ENCODE measurements at regions not wholly inside any gene's neighbourhood (a gene's known extent, or its start where the extent isn't known, plus 50 kb on each side); places are given as distances from the start of the nearest gene placed in this dataset.

DNA sequence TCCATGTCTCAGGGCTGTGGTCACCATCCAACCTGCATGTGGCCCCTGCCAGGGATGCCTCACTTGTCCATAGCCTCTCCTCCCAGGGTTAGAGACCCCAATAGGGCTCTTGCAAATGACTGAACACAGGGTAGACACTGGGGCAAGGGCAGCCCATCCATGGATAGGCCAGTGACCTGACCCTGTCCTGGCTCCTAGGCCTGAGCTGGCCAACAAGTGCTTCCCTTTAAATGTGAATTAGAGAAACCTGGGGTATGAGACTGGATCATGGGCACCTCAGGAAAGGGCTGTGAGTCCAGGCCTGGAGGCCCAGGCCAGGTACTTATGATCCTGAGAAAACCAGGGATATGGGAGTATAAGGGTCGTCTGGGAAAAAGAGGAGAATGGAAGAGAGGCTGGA, 64.5 kb downstream of the COPS8 start:
- DNase-seq (ENCODE audit: low spot score) = no peak

GRCh38 chr2:237150831-237151375, 65.2 kb downstream of the COPS8 start:
- DNase-seq (ENCODE audit: low spot score) = no peak

DNA sequence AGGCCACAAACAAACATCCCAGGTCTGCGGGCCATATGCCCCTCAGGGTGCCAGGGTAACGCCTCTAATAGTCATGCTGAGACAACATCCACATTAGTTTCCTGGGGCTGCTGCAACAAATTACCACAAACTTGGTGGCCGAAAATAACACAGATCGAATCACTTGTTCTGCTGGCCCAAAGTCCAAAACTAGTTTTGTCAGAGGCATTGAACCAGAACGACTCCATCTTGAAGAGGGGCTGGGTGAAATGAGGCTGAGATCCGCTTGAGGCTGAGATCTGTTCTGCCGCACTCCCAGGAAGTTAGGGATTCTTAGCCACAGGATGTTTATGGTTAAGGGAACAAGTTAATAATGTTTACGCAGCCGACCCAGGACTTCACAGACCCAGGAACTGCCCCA, 66.7 kb downstream of the COPS8 start:
- no peak for DNase-seq (ENCODE audit: low spot score)

GRCh38 chr2:237153181-237153580, 67.5 kb downstream of the COPS8 start:
- DNase-seq (ENCODE audit: low spot score) = no peak

DNA sequence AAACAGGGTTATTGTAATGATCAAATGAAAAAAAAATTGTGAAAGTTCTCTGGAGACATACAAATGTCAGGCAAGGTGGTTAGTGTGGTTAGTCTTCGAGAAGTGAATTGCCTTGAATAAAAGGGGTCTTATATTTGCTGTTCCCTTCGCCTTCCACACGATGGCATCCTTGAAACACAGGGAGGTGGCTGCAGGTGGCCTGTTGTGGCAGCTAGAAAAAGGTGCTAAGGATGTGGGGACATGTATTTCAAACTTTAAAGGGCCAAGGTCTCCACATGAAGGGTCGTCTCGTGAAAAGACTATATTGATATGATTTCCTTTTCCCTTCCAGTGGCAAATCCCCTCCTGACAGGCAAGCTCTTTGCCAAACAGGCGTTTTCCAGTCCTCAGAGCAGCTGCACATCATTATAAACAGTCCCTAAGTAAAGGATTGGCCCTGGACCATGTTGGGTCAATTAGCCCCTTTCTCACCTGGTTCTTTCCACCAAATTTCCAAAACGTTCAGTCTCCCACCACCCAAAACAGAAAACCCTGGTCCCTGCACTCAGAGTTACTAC, 68.5 kb downstream of the COPS8 start:
- peak; percentile 70 for DNase-seq (ENCODE audit: low spot score)

- DNase-seq (ENCODE audit: low spot score) = no peak
Measured at GRCh38 chr2:237154884-237155851, 69.5 kb downstream of the COPS8 start.

DNA sequence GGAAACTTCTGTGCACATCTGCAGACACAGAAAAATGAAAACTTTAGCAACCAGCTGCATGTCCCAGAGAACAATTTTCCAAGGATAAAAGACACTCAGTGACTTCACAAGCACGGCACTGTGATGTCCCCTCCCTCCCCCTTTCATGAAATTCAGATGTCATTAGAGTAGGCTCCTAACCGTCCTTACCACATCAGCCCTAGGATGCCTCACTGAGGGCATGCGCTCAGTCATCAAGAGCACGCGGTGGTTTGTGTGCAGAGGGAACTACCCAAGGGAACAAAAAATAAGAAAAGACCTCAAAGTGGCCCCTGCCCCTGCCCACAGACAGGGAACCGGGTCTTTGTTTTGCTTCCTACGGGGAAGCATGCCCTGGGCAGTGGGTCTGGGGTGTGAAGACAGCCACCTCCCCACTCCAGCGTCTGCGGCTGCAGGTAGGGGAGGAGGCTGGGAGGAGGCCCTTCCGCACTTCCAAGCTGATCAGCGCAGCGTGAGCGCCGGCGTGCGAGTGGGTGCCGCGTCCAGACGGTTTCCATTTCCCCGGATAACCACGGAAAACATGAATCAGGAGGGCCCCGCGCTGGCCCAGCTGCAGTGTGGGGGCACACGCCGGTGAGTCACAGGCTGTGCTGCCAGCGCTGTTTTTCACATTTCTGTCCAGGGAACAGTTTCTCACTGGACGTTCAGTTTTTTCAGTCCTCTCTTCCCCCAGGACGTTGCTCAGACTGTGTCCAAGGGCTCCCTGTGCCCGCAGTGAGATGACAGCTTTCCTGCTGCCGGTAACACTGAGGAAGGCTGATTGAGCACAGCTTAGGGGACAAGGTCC, 70.6 kb downstream of the COPS8 start:
- DNase-seq (ENCODE audit: low spot score) = peak; percentile 21

- no peak for DNase-seq (ENCODE audit: low spot score)
Measured at GRCh38 chr2:237156857-237157779, 71.4 kb downstream of the COPS8 start.

- DNase-seq (ENCODE audit: low spot score) = no peak
Measured at GRCh38 chr2:237157780-237158102, 72.1 kb downstream of the COPS8 start.

DNA sequence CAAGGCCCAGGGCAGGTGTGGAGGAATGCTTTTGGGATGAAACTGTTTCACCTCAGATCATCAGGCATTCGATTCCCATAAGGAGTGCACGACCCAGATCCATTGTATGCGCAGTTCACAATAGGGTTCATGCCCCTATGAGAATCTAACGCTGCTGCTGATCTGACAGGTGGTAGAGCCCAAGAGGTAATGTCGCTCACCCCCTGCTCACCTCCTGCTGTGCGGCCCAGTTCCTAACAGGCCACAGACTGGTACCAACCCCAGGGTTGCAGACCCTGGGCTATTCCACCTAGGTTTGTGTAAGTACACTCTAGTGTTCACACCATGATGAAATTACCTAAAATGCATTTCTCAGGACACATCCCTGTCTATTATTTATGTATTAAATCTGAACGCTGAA, 72.5 kb downstream of the COPS8 start:
- DNase-seq (ENCODE audit: low spot score) = no peak

DNA sequence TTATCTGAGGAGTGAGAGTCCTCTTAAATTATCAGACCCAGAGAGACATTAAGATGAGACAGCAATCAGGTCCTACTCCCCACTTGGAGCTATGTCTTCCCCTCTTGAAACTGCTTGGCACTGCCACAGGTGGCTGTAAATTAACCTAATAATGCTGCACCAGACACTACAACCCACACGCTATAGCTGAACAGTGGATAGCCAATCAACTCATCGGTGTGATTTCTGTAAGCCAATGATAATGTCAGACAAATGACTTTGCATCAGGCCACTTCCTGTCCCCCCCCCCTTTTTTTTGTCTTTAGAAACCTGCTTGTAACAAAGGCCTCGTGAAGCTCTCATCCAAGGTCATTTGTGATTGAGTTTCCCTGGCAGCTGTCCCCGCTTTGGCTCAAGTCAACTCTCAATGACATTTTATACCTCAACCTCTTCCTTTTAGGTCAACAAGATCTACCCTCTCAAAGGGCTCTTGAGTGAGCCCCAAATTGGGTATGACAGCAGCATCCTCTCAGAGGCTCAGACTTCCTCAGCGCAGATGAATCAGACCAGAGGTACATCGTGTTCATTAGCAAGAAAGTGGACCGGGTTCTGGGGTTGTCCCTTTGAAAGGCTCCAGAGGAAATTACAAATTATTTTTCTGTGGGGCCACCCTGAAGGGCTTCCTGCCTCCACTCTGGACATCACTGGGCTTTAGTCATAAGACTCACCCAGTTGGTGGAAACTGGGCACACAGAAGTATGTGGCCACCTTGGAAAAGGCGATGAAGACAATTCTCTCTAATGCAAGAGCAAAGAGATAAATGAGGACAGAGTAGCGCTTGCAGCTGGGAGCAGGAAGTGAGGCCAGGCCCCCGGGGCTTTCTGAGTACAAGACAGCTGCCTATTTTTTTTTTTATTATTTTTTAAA, 73.6 kb downstream of the COPS8 start:
- DNase-seq (ENCODE audit: low spot score) = no peak

GRCh38 chr2:237160271-237160919, 74.7 kb downstream of the COPS8 start:
- DNase-seq (ENCODE audit: low spot score) = no peak

GRCh38 chr2:237161189-237161588, 75.5 kb downstream of the COPS8 start:
- DNase-seq (ENCODE audit: low spot score) = no peak

DNA sequence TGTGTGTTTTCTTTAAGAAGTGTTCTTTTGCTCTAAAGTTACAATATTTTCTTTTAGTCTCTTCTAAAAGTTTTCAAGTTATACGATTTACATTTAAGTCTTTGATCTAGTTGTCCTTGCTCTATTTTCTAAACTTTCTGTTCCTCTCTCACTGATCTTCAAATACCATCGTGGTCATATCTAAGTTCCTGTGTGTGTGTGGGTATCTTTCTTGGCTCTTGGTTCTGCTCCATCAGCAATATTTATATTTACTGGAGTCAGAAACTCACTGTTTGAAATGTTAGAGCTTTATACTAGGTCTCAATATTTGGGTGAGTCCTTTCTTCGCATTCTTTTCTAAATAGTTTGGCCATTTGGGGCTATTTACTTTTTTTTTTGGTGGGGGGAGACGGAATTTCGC, 77.3 kb downstream of the COPS8 start:
- DNase-seq (ENCODE audit: low spot score) = no peak

DNA sequence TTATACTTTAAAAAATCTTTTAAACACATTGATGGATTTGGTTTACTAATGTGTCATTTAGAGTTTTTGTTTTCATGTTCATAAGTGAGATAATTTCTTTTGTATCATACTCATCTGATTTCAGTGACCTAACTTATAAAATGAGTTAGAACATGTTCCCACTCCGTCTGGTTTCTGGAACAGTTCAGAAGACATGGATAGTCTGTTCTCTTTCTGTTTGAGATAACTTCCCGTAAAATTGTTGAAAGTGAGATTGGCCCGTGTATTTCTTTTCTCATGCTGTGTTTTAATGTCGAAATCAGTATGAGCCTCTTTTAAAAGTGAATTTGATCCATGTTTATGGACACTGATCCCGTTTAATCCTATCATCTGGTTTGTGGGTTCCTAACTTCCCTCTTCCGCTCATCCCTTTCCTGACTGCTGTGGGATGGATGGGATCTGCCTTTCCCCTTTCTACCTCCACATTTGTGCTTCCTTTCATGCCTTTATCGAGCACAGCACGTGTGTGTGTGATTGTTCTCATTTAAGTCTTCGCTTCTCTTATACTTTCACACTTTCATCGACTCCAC, 78.9 kb downstream of the COPS8 start:
- no peak for DNase-seq (ENCODE audit: low spot score)

DNA sequence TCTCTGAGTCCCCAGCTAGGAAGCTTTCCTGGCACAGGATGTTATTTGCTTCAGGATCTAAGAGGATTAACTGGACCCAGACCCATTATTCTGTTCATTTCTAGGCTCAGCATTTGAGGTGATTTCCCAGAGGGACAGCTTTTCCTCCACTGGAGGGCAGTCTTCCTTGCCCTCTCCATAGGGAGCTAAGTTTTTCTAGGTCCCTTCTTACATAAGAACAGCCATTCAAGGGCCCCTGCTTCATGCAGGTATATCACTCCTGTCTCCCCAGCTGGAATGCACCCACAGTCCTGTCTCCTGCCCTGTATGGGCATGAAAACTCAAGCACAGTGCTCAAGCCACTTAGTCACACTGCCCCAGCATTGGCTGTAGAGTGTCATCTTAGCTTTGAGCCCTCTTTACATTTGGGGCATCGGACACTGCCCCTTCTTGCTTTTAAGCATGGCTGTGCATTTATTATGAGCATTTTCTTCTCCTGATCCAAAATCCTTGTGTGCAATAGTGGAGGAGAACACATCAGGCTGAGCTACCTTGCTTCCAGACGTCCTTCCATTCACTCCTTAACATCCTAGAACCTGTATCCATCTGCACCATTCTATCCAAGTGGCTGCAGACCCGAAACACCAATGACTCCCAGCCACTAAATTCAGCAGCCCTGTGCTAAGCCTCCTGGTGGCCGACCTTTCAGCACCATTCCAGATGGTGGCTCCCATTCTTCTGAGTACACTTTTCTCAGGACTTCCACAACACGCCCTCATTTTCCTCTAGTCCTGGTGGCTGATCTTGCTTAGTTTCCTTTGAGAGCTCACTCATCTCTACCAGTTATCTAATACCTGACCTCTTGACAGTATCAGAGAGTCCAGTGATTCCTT, 80.0 kb downstream of the COPS8 start:
- DNase-seq (ENCODE audit: low spot score) = peak; percentile 56

- DNase-seq (ENCODE audit: low spot score) = no peak
Measured at GRCh38 chr2:237167038-237167437, 81.3 kb downstream of the COPS8 start.

DNA sequence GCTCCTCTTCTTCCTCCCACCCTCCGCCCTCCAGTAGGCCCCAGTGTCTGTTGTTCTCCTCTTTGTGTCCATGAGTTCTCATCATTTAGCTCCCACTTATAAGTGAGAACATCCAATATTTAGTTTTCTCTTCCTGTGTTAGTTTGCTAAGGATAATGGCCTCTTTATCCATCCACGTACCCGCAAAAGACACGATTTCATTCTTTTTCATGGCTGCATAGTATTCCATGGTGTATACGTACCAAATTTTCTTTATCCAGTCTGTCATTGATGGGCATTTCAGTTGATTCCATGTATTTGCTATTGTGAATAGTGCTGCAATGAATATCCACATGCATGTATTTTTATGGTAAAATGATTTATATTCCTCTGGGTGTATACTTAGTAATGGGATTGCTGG, 82.2 kb downstream of the COPS8 start:
- DNase-seq (ENCODE audit: low spot score) = no peak

DNA sequence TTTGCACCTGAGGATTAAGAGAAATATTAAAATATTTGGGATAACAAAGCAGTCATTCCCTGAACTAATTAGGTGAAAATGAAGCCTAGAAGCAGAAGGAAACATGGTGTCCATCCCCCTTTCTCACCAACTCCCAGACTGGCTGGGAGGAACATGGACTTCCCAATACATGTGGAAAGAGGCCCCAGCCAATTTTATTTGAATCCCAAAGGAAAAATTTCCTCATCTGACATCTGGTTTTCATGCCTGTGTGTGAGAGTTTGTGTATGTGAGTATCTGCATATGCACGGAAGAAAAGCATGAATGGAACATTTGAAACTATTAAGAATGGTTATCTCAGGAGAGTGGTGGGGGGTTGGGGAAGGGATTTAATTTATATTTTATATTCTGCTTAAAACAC, 84.3 kb downstream of the COPS8 start:
- DNase-seq (ENCODE audit: low spot score) = no peak

Measured in iPS-NIHi11 (cell line).